Cardiac septum (tissue), 1 donor: ENCODE measurements at regions not wholly inside any gene's neighbourhood (a gene's known extent, or its start where the extent isn't known, plus 50 kb on each side); places are given as distances from the start of the nearest gene placed in this dataset.

Source experiments
- DNase-seq: peaks from one replicate; pipeline ENCODE4 v3.0.0-alpha.2; 2020; ENCODE audit warnings: low spot score
- intact Hi-C: fragments of 100-400 bp; cut with DNase I; formaldehyde crosslinking; loops from one replicate; pipeline ENCODE4 v1.14.0; 2022
- donor health status: DM: no; HTN: no; CAD: no.

DNA sequence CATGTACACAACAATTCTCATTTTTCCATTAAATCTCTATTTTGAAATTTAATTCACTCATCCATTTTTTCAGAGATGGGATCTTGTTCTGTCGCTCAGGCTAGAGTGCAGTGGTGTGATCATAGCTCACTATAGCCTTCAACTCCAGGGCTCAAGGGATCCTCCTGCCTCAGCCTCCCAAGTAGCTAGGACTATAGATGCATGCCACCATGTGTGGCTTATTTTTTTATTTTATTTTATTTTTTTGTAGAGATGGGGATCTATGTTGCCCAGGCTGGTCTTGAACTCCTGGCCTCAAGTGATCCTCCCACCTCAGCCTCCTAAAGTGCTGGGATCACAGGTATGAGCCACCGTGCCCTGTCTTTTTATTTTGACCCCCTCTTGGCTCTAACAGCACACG is 203.8 kb upstream of the KLF14 start:
- intact Hi-C loops = no loop called here
- DNase-seq = no peak

DNA sequence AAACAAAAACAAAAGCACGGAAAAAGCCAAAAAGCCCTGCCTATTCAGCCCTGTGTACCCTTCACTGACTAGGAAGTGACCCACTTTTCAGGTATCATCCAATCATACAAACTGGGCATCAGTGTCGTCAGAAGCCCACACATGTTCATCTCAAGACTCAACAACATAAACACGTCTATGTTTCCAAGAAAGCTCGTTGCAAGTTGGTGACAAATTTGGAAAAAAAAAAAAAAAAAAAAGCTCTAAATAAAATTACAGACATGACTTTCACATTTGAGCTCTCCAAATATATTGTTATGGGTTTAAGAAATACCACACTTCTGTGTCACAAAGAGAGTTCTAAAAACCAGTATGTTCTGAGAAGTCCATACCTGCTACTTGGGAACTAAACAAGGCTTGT is 204.7 kb upstream of the KLF14 start:
- DNase-seq = no peak
- intact Hi-C loops = no loop called here

DNA sequence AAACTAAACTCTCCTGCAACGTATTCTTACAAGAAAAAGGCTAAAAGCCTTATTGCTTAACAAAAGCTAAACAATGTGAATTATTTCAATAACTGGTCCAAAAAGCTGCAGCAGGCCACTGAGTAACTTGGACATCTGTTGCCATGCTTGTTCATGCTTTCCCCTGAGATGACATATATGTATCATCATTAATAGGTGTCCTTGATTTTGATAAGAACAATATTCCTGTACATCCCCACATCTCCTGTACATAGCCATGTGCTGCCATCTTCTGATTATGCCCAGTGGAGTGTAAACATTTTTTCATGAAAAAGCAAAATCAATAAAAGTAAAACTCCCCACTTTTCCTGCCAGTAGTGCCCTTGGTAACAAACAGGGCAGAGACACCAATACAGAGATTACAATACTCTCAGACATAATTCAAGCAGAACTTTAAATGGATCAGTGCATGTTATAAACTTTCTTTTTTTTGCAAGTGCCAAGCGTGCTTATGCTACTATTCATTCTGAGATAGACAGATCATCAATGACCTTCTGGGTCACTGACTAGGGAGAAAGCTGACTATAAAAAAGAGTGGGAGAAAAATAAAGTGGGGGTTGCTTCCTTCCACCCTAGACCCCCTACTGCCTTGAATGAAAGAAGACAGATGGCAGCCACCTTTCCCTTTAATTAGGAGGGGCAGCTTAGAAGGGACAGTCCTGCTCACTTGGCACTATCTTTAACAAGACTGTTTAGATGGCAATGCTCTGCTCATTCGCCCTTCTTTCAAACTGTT is 205.5 kb upstream of the KLF14 start:
- intact Hi-C loops = no loop called here
- no peak for DNase-seq

DNA sequence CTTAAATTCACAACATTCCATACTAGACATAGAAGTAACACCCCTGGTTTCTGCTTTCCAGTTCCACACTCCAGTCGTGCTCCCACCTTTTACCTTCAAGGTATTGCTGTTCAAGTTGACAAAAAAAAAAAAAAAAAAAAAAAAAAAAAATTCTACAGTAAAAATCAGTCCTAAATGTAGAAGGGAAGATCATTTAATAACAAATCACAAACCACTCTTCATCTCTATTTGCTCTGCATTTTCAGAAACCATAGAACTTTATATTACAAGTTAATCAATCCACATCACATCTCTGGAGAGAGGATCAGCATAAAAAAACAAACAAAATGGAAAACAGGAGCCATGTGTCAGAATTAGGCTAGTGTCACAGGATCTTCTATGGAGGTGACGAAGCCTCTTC is 206.3 kb upstream of the KLF14 start:
- intact Hi-C loops = no loop called here
- DNase-seq = no peak

DNA sequence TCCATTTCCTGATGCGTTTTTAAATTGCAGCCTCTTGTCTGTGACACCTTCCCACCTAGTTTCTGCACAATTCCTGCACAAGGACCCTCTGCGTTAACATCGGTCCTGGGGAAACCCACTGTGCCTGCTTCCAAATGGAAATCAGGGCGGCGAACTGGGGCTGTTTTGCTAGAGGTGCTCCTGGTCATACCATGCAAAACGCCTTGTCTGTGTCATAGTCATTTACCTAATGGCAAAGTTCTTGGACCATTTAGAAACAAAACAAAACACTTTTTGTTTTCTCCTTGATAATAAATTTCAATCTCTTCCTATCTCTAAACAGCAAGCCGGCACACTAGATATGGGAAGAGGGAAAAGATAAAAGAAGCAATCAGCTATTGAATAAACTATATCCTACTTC is 206.9 kb upstream of the KLF14 start:
- intact Hi-C loops = no loop called here

DNA sequence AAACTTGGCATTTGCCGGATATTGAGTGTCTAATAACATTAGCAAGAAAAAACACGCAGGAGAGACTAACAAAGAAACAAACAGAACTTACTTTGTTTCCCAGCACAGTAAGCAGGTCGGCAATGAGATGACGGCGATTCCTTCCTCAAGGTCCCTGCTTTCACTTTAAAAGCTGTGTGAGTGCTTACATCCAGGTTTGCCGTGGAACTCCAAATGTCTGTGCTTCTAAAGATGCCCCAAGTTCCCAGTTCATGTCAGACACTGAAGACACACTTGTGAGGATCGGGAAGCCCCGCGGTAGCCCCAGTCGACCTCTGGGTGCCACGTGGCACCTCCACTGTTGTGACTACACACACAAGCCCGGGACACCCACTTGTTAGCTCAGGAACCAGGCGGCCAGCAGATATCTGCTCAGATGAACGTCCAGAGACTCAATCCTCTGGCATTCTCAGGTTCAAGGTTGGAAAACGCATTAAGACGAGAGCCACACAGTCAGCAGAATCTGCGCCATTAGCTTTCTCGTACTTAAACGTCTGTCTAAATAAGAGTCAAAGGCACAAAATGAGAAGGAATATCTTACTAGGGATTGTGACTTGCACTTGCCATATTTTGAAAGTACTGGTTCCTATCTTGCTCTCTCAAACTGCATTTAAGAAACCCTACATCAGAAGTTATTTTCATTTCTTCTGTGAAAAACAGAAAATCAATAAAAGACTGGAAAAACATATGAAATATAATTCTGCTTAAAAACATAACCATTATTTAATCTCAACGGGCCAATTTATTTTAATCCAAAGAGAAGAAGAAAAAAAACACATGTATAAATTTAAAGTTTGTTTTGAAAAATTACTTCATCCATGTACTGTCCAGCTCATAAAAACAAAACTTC is 207.6 kb upstream of the KLF14 start:
- no peak for DNase-seq
- intact Hi-C loops = no loop called here

More for the DNA sequence above, 206.9 kb upstream of the KLF14 start:
- DNase-seq = no peak

DNA sequence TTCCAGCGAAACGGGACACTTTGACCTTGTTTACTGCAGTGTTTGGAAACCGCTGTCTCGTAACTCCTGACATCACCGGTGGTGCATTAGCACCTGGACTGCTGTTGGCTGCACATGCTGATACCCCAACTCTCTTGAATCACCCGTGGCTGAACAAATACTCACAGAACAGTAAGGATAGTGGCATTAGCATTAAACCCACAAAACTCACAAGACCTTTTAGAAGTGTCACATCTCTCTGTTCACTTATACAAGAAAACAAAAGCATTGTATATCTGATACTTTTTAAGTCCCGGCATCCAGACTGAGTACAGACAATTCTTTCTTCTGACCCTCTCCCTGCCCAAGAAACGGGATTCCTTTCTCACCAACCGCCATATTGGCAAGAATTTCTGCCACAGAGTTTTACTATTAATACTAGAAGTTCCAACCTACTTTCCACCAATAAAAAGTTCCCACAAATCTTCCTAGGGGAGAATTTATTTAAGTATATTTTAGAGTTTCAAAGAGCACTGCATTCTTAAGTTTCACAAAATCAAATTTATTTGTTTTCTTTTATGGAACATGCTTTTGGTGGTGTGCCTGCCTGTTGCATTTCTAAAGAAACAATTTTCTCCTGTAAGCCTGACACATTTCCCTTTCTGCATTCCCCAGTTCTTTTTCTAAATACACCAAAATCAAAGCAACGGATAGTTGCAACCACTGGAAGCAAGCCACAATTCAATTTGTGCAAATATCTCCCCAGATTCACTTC is 208.4 kb upstream of the KLF14 start:
- intact Hi-C loops = no loop called here
- DNase-seq = no peak

DNA sequence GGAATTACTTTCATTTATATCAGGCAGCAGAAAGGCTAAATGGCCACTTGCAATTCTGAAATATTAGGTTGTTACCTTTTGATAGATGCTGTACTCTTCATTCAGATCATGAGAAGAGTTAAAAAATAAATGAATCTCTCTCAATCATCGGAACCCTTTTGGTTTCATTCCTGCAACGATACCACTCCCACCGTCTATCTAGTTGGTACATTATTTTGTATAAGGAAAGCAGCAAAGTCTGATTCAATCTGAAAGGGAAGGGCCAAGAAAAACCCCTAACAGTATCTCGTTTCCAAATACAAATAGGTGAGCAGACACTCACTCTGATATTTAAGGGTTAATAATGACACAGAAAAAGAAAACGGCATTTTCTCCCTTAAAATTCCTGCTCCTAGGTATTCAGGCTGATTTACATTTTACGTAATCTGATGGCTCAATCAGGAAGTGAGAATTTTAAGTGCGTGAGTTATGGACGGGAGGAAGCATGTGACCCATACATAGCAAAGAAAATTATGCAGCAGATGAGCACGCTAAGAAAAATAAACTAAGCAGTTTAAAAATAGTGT is 209.4 kb upstream of the KLF14 start:
- intact Hi-C loops = no loop called here
- DNase-seq = no peak

DNA sequence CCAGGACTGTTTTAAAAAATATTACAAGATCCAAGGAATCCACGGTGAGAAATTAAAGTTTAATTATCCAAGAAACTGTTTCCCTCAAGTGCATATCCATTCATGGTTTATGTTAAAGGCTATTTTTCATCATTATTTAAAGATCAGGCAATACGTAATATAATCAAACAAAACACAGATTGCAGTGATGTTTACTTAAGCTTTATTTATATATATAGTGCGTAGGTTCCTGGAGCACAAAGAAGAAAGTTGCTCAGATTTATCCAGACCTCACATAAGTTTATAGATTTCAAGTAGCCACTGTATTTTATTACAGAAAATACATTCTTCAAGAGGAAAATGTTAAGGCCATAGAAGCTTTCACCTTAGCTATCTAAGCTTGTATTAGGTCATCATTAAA is 210.0 kb upstream of the KLF14 start:
- no peak for DNase-seq
- intact Hi-C loops = no loop called here

DNA sequence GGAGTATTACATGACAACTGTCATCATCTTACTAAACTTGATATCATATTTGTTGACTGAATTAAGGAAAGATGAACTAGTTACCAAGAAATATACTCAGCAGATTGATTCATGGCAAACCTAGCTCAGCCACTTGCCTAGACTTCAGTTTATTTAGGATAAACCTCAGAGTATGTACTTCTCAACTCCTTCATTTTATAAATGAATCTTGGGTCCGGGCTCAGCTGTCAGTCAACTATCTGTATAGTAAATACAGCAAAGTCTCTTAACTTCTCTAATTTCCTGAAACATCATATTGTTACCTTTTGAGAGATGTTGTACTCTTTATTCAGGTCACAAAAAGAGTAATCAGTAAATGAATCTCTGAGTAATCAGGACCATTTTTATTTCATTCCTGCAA is 211.0 kb upstream of the KLF14 start:
- intact Hi-C loops = no loop called here
- no peak for DNase-seq

DNA sequence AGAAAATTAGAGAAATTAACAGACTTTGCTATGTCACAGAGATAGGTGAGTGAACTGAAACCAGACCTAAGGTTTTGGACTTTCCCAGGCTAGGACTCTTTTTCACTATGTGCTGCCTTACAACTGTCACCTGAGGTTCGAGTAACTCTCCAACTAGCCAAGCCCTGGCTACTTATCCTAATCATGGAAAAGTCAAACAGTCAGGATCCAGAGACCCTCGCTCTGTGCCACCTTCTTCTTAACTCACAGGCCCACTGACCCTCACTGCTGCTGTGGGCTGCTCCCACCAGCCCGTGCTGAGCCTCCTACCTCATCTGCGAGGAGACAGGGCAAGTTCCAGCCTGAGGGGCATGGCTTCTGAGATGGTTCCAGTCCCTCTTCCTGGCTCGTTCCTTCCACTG is 211.4 kb upstream of the KLF14 start:
- intact Hi-C loops = no loop called here
- no peak for DNase-seq

DNA sequence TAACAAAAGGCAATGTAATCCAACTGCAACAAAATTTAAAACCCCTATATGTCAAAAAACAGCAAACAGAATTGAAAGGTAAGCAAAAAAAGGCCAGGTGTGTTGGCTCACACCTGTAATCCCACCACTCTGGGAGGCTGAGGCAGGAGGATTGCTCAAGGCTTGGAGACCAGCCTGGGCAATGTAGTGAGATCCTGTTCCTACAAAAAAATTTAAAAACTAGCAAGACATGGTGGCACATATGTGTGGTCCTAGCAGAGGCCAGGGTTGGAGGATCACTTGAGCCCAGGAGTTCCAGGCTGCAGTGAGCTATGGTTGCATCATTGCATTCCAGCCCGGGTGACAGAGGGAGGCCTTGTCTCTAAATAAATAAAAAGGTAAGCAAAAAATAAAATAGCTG is 212.1 kb upstream of the KLF14 start:
- DNase-seq = no peak

DNA sequence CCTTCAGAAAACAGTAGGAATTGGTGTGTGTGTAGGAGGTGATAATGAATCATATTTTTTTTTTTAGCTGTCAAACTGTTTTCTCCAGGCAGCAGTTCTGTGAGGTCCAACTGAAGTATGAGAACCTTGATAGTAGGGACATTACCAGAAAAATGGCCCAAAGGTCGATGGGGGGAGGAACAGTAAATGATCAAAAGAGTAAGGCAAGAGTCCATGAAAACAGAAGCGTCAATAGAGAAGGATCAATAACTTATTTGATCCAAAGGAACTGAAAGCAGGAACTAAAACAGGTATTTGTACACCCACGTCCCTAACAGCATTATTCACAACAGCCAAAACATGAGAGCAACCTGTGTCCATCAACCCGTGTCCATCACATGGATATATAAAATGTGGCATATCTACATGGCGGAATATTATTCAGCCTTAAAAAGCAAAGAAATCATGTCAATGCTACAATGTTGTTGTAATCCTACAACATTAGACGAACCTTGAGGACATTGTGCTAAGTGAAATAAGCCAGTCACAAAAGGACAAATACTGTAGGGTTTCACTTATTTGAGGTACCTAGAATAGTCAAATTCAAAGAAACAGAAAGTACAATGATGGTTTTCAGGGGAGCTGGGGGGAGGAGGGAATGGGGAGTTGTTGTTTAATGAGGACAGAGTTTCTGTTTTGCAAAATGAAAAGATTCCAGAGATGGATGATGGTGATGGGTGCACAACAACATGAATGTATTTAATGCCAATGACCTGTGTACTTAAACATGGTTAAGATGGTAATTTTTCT is 214.0 kb upstream of the KLF14 start:
- intact Hi-C loops = no loop called here
- DNase-seq = no peak

More for the DNA sequence above, 212.1 kb upstream of the KLF14 start:
- intact Hi-C loops = no loop called here

DNA sequence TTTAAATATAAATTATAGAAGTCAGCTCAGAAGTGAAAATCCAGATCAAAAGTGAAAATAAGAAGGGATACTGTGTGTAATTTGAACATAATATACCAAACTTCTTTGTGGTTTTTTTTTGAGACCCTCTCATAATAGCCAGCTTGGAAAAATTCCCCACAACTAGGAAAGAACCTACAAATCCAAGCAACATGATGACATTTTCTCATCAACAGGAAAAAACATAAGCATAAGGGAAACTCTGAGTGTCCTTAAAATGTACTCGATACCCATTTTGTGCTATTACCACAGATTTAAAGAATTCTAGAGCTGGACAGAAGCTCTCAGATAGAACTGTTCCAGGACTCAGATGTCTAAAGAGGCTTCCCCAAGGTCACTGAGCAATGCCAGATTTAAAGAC is 214.8 kb upstream of the KLF14 start:
- intact Hi-C loops = no loop called here
- DNase-seq = no peak

DNA sequence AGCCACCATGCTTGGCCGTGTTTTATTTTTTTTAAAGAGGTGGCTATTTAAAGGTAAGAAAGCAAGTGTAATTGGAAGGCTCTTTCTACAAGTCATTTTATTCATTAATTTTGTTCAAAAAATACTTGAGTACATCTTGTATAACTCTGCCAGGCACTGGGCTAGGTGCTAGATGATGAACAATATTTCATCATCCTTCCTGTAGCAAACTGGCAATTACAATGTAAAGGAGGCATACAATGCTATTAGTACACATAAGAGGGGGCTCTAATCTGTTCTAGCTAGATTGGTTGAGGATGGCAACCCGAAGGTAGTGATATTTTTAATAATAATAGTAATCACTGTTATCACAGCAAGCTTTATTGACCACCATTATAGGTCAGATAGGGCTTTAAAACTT is 215.5 kb upstream of the KLF14 start:
- intact Hi-C loops = no loop called here
- DNase-seq = no peak

DNA sequence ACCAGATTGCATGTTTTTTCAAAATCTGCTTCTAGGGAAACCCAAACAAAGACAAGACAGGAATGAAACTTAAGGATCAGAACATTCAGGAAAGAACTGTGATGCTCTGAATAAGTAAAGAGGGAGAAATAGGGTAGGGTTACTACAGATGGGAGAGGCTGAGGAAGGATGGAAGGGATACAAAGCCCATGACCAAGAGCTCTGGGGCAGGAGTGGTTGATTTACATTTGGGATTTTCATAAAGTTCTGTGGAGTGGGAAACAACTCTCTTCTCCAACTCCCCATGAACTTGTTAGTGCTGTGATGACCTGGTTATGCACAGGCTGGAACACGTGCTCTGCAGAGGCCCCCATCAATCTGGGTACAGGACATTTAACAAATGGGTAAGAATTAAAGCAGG is 216.0 kb upstream of the KLF14 start:
- no peak for DNase-seq
- intact Hi-C loops = no loop called here

DNA sequence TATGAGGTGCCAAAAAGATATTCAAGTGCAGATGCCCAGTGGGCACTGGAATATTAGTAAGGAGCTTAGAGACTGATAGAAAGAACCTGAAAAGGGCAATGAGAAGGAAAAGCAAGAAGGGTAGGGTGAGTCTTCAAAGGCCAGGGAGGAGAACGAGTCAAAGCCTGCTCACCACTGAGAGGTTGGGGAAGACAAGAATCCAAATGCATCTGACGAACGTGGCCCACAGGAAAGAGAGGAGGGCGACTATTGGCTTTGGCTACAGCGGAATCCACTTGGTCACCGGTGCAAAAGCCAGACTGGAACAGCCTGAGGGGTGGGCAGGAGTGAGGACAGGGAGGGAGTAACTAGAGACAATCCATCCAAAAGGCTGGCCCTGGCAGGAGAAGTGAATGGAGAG is 216.7 kb upstream of the KLF14 start:
- DNase-seq = no peak
- intact Hi-C loops = no loop called here

DNA sequence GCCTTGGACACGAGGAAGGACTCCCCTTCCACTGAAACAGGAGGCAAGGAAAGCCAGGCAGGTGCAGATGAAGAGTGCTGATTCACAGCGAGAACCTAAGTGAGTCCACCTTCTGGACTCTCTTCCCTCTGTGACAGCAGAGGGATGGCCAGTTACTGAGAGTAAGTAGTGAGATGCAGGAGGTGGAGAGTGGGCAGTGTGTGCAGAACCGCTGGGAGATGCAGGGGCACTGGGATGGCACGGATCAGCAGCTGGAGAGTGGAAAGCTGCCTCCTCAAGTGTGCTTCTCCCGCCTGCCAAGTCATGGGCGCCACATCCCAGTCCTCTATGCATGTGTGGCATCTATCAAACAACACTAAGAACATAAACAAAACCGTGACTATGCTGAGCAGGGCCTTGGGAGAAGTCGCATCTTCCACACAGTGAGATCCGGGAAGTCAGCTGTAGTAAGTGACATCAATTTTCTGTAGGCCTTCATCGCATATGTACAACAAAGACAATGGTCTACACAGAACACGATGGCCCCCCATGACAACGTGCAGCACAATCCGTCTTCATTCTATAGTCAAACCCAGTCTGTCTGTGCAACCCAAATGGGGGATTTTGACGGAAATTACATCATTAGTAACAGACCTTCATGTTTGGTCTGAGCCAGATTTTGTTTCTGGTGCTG is 217.4 kb upstream of the KLF14 start:
- no peak for DNase-seq
- intact Hi-C loops = no loop called here
